Progenitor cell of endocrine pancreas (in vitro differentiated cells): ENCODE measurements at regions not wholly inside any gene's neighbourhood (a gene's known extent, or its start where the extent isn't known, plus 50 kb on each side); places are given as distances from the start of the nearest gene placed in this dataset.

Source experiments
- DNase-seq: peaks from one replicate; pipeline ENCODE4 v3.0.0; 2021; ENCODE audit warnings: low spot score; ENCODE audit not compliant: unreplicated experiment
- H3K27ac Mint-ChIP-seq: 2 replicates; pipeline ENCODE4 v1.8.0; 2021; ENCODE audit warnings: mild to moderate bottlenecking, moderate library complexity, mixed read lengths
- H3K27me3 Mint-ChIP-seq: 2 replicates; pipeline ENCODE4 v1.8.0; 2021; ENCODE audit warnings: mixed read lengths
- H3K36me3 Mint-ChIP-seq: 2 replicates; pipeline ENCODE4 v1.8.0; 2022; ENCODE audit warnings: mixed read lengths; ENCODE audit not compliant: insufficient read depth
- H3K4me1 Mint-ChIP-seq: 2 replicates; pipeline ENCODE4 v1.8.0; 2021; ENCODE audit warnings: low read depth, mixed read lengths
- H3K4me3 Mint-ChIP-seq: 2 replicates; pipeline ENCODE4 v1.8.0; 2021; ENCODE audit warnings: low read depth, mild to moderate bottlenecking, moderate library complexity, mixed read lengths
- H3K9me3 Mint-ChIP-seq: 2 replicates; pipeline ENCODE4 v1.8.0; 2021; ENCODE audit warnings: low read depth, mixed read lengths
- TF ChIP-seq, protein P1 (sequence below): fragments of 200-600 bp; sonication (generic); IDR thresholded peaks from one replicate; pipeline ENCODE4 v1.5.0; 2021; ENCODE audit warnings: antibody characterized with exemption, mild to moderate bottlenecking; ENCODE audit not compliant: unreplicated experiment

DNA sequence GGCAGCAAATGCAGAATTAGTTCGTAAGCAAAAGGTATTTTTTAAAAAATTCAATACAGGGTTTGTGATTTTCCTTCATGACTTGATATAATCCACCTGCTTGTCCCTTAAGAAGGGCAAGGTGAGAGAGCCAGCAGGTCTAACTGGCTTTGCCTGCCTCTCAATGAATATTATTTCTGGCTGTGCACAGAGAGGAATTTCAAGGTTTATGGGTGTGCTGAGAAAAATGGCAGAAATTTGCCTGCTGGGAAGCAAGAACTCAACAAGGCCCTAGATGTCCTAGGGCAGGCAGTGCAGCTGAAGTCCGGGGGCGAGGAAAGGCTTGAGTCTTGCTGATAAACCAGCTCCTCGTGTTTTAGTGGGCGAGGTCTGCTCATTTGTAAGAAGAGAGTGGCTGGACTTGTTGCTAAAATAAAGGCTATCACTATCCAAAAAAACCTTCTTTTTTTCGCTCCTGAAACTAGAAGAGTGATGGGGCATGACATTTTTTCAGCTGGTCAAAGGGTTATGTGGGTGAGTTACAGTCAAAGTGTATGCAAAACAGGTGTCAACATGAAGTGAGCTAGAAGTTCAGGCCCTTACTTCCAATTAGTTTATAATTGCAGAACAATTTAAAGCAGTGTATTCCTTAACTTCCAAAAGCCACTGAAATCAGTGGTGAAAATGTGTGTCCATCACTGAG, 385.8 kb upstream of the KLF6 start:
- TF ChIP-seq, protein P1, sequence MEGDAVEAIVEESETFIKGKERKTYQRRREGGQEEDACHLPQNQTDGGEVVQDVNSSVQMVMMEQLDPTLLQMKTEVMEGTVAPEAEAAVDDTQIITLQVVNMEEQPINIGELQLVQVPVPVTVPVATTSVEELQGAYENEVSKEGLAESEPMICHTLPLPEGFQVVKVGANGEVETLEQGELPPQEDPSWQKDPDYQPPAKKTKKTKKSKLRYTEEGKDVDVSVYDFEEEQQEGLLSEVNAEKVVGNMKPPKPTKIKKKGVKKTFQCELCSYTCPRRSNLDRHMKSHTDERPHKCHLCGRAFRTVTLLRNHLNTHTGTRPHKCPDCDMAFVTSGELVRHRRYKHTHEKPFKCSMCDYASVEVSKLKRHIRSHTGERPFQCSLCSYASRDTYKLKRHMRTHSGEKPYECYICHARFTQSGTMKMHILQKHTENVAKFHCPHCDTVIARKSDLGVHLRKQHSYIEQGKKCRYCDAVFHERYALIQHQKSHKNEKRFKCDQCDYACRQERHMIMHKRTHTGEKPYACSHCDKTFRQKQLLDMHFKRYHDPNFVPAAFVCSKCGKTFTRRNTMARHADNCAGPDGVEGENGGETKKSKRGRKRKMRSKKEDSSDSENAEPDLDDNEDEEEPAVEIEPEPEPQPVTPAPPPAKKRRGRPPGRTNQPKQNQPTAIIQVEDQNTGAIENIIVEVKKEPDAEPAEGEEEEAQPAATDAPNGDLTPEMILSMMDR, result no peak
- Mint-ChIP-seq H3K4me1 (peaks cover 1% of the 10 kb centered on the region), H3K4me3 (no peak overlapping the region), H3K27me3 (no peaks in the 10 kb centered on the region), H3K9me3 (peaks cover 13% of the 10 kb centered on the region), H3K36me3 (peaks cover 2% of the 10 kb centered on the region), H3K27ac (no peak overlapping the region)
- DNase-seq, result no peak

DNA sequence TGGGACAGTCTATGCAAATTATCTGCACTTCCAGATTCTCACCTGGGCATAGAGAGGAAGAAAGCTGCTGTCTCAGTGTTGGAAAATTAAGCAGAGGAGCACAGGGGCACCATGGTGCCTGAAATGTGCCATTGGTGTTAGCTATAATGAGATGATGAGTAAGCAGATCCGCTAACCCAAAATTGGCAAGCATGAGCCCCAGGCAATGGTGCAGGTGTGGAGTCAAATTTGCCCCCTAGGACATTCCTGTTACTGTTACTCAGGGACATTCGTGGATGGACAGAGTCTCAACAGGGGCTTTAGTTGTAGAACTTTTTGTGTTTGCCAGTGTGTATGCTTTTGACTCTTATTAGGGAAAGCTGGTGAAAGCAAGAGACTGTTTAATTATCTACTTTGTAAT, 385.2 kb upstream of the KLF6 start:
- TF ChIP-seq, protein P1, result no peak
- Mint-ChIP-seq H3K36me3 (peaks cover 2% of the 10 kb centered on the region), H3K9me3 (peaks cover 13% of the 10 kb centered on the region), H3K27me3 (no peaks in the 10 kb centered on the region), H3K27ac (no peak overlapping the region), H3K4me1 (peaks cover 1% of the 10 kb centered on the region), H3K4me3 (no peak overlapping the region)
- no peak for DNase-seq

DNA sequence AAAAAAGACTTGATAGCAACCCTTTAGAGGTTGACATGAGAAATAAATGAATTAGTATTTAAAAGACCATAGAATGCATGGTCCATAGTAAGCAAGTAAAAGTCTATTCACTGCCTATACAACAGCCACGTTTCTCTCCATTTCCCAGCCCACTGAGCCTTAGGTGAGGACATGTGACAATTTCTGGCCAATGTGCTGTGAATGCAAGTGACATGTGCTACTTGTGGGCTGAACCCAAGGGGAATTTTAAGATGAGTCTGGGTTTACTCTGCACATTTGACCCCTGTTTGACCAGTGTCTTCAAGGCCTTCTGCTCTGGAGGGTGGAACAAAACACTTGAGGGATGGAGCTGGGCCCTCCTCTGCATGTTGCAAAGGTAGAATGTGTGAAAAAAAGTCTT, 384.4 kb upstream of the KLF6 start:
- Mint-ChIP-seq H3K36me3 (peaks cover 2% of the 10 kb centered on the region), H3K4me1 (peaks cover 1% of the 10 kb centered on the region), H3K27ac (no peak overlapping the region), H3K4me3 (no peak overlapping the region), H3K9me3 (peaks cover 13% of the 10 kb centered on the region), H3K27me3 (no peaks in the 10 kb centered on the region)
- TF ChIP-seq, protein P1, result no peak
- no peak for DNase-seq

DNA sequence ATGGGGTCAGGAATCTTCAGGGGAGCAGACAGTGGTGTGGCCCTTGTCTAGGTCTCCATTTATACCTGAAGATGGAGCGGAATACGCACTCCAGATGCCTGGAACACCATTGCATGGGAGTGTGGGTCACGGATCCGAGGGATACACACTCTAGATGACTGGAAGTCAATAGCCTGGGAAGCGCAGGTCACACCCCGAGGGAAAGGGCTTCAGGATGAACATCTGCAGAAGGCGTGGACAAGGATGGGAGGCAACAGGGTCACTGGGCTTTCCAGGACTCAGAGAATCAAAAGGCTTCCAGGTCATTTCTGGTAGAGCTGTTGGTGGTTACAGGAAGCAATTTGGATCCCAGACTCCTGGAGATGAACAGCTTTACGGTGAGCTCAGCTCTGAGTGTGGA, 382.2 kb upstream of the KLF6 start:
- TF ChIP-seq, protein P1, result no peak
- DNase-seq, result no peak
- no peaks in the 10 kb centered on the region for H3K27me3 Mint-ChIP-seq
- H3K9me3 Mint-ChIP-seq, result peaks cover 4% of the 10 kb centered on the region
- H3K4me3 Mint-ChIP-seq, result no peak overlapping the region
- no peak overlapping the region for H3K27ac Mint-ChIP-seq
- H3K4me1 Mint-ChIP-seq, result peaks cover 1% of the 10 kb centered on the region
- peaks cover 2% of the 10 kb centered on the region for H3K36me3 Mint-ChIP-seq

DNA sequence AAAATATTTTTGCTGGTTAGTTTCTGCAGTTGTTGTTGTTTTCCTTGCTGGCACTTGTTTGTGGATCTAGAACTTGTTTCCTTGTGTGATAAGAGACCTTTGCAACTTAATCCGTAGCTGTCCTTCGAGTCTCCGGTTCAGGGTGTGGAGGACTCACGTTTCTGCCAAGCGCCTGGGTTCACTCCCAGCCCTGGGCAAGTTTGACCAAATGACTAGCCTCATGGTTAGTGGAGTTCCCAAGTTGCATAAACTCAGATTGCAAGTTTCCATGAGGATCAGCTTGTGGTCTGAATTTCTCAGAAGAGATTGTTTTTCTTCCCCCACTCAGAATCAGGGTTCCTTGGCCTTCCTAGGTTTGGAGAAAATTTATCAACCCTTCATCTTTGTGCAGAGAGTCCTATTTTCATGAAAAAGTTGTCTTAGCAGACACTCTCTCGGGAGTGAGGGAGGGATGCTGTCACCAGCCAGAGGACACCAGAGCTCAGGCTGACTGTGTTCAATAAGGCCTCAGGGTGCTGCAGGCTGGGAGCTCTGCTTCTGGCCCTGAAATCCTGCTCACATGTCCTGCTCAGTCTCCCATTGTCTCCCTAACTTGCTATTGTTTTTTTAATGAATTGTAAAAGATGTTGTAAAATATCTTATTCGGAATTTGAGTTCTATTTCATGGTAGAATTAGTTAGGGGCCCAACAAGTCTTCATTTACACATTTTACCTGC, 377.7 kb upstream of the KLF6 start:
- no peak overlapping the region for H3K27ac Mint-ChIP-seq
- H3K4me1 Mint-ChIP-seq, result no peaks in the 10 kb centered on the region
- H3K4me3 Mint-ChIP-seq, result no peak overlapping the region
- H3K9me3 Mint-ChIP-seq, result no peaks in the 10 kb centered on the region
- no peaks in the 10 kb centered on the region for H3K36me3 Mint-ChIP-seq
- no peaks in the 10 kb centered on the region for H3K27me3 Mint-ChIP-seq
- TF ChIP-seq, protein P1, result no peak
- no peak for DNase-seq
